ENCODE measurements at regions not wholly inside any gene's neighbourhood (a gene's known extent, or its start where the extent isn't known, plus 50 kb on each side); places are given as distances from the start of the nearest gene placed in this dataset.

- H3K4ac ChIP-seq (ENCODE audit: low read depth, low read length): no peak overlapping the region
- no peak overlapping the region for H4K91ac ChIP-seq (ENCODE audit: low read depth, low read length)
- no peaks in the 10 kb centered on the region for H3K9me3 ChIP-seq (ENCODE audit: insufficient read depth, low read depth, low read length)
- H3K27me3 ChIP-seq (ENCODE audit: insufficient read depth, low read length): no peaks in the 10 kb centered on the region
- H3K4me3 ChIP-seq (ENCODE audit: low read depth, low read length): no peak overlapping the region
- H2BK5ac ChIP-seq (ENCODE audit: low read depth, low read length, poor library complexity): no peak overlapping the region
- H4K12ac ChIP-seq (ENCODE audit: low read depth, low read length): no peak overlapping the region
- no peaks in the 10 kb centered on the region for H3K36me3 ChIP-seq (ENCODE audit: control insufficient read depth in 1 of 2, insufficient read depth in 2 of 2, low read length in 2 of 2)
- no peaks in the 10 kb centered on the region for H3K79me2 ChIP-seq (ENCODE audit: control insufficient read depth, insufficient read depth, low read length, poor library complexity)
- no peak overlapping the region for H2BK12ac ChIP-seq (ENCODE audit: low read length)
- WGBS (ENCODE audit: extremely low coverage, insufficient coverage, insufficient read length): no CpG with 5 or more reads among the region's 4 CpGs
- H3K18ac ChIP-seq (ENCODE audit: low read length): no peak overlapping the region
- H2AK5ac ChIP-seq (ENCODE audit: low read length): no peak overlapping the region
- no peak for DNase-seq
- no peak overlapping the region for H2BK120ac ChIP-seq (ENCODE audit: insufficient read depth, low read length, poor library complexity)
- H3K23ac ChIP-seq (ENCODE audit: low read length): no peak overlapping the region
- H4K8ac ChIP-seq (ENCODE audit: low read depth, low read length): no peak overlapping the region
- no peaks in the 10 kb centered on the region for H3K79me1 ChIP-seq (ENCODE audit: low read length)
- H3K14ac ChIP-seq (ENCODE audit: low read length): no peak overlapping the region
- H3K4me1 ChIP-seq (ENCODE audit: control insufficient read depth in 1 of 2, insufficient read depth in 2 of 2, low read length in 2 of 2): no peaks in the 10 kb centered on the region
- H3K4me2 ChIP-seq (ENCODE audit: low read length): no peak overlapping the region
- H2AFZ ChIP-seq (ENCODE audit: insufficient read depth, low read length, poor library complexity): no peak overlapping the region
- no peak overlapping the region for H3K9ac ChIP-seq (ENCODE audit: low read length)
- no peak overlapping the region for H3K27ac ChIP-seq (ENCODE audit: low read depth, low read length)
These were observed 195.3 kb upstream of the USP25 start for GRCh38 chr21:15534450-15534886.

- WGBS (ENCODE audit: extremely low coverage, insufficient coverage, insufficient read length): no CpG with 5 or more reads among the region's 2 CpGs
- no peaks in the 10 kb centered on the region for H3K79me2 ChIP-seq (ENCODE audit: control insufficient read depth, insufficient read depth, low read length, poor library complexity)
- H2BK5ac ChIP-seq (ENCODE audit: low read depth, low read length, poor library complexity): no peak overlapping the region
- no peaks in the 10 kb centered on the region for H3K27me3 ChIP-seq (ENCODE audit: insufficient read depth, low read length)
- no peak overlapping the region for H3K14ac ChIP-seq (ENCODE audit: low read length)
- H3K18ac ChIP-seq (ENCODE audit: low read length): no peak overlapping the region
- no peak overlapping the region for H3K4me3 ChIP-seq (ENCODE audit: low read depth, low read length)
- no peak overlapping the region for H4K8ac ChIP-seq (ENCODE audit: low read depth, low read length)
- H3K23ac ChIP-seq (ENCODE audit: low read length): no peak overlapping the region
- H2AFZ ChIP-seq (ENCODE audit: insufficient read depth, low read length, poor library complexity): no peak overlapping the region
- H3K9me3 ChIP-seq (ENCODE audit: insufficient read depth, low read depth, low read length): no peaks in the 10 kb centered on the region
- H3K4ac ChIP-seq (ENCODE audit: low read depth, low read length): no peak overlapping the region
- H3K27ac ChIP-seq (ENCODE audit: low read depth, low read length): no peak overlapping the region
- no peaks in the 10 kb centered on the region for H3K79me1 ChIP-seq (ENCODE audit: low read length)
- H4K12ac ChIP-seq (ENCODE audit: low read depth, low read length): no peak overlapping the region
- no peak overlapping the region for H3K4me2 ChIP-seq (ENCODE audit: low read length)
- no peak for DNase-seq
- H4K91ac ChIP-seq (ENCODE audit: low read depth, low read length): no peak overlapping the region
- H3K4me1 ChIP-seq (ENCODE audit: control insufficient read depth in 1 of 2, insufficient read depth in 2 of 2, low read length in 2 of 2): no peaks in the 10 kb centered on the region
- H3K9ac ChIP-seq (ENCODE audit: low read length): no peak overlapping the region
- H2BK12ac ChIP-seq (ENCODE audit: low read length): no peak overlapping the region
- H2BK120ac ChIP-seq (ENCODE audit: insufficient read depth, low read length, poor library complexity): no peak overlapping the region
- no peak overlapping the region for H2AK5ac ChIP-seq (ENCODE audit: low read length)
- no peaks in the 10 kb centered on the region for H3K36me3 ChIP-seq (ENCODE audit: control insufficient read depth in 1 of 2, insufficient read depth in 2 of 2, low read length in 2 of 2)
These were observed 190.4 kb upstream of the USP25 start for GRCh38 chr21:15539376-15539775.

GRCh38 chr21:15543473-15543872 lies 186.3 kb upstream of the USP25 start:
- no peaks in the 10 kb centered on the region for H3K4me1 ChIP-seq (ENCODE audit: control insufficient read depth in 1 of 2, insufficient read depth in 2 of 2, low read length in 2 of 2)
- no peaks in the 10 kb centered on the region for H3K27me3 ChIP-seq (ENCODE audit: insufficient read depth, low read length)
- no peak overlapping the region for H2BK5ac ChIP-seq (ENCODE audit: low read depth, low read length, poor library complexity)
- H3K23ac ChIP-seq (ENCODE audit: low read length): no peak overlapping the region
- no peak overlapping the region for H2AK5ac ChIP-seq (ENCODE audit: low read length)
- no peaks in the 10 kb centered on the region for H3K36me3 ChIP-seq (ENCODE audit: control insufficient read depth in 1 of 2, insufficient read depth in 2 of 2, low read length in 2 of 2)
- H3K18ac ChIP-seq (ENCODE audit: low read length): no peak overlapping the region
- H2AFZ ChIP-seq (ENCODE audit: insufficient read depth, low read length, poor library complexity): no peak overlapping the region
- no peak overlapping the region for H3K4ac ChIP-seq (ENCODE audit: low read depth, low read length)
- H4K91ac ChIP-seq (ENCODE audit: low read depth, low read length): no peak overlapping the region
- no peaks in the 10 kb centered on the region for H3K79me1 ChIP-seq (ENCODE audit: low read length)
- no peak overlapping the region for H3K4me3 ChIP-seq (ENCODE audit: low read depth, low read length)
- H3K27ac ChIP-seq (ENCODE audit: low read depth, low read length): no peak overlapping the region
- H2BK12ac ChIP-seq (ENCODE audit: low read length): no peak overlapping the region
- no peak overlapping the region for H3K4me2 ChIP-seq (ENCODE audit: low read length)
- no peak overlapping the region for H2BK120ac ChIP-seq (ENCODE audit: insufficient read depth, low read length, poor library complexity)
- H3K9me3 ChIP-seq (ENCODE audit: insufficient read depth, low read depth, low read length): no peaks in the 10 kb centered on the region
- no peaks in the 10 kb centered on the region for H3K79me2 ChIP-seq (ENCODE audit: control insufficient read depth, insufficient read depth, low read length, poor library complexity)
- no peak for DNase-seq
- no peak overlapping the region for H4K12ac ChIP-seq (ENCODE audit: low read depth, low read length)
- no peak overlapping the region for H3K9ac ChIP-seq (ENCODE audit: low read length)
- no peak overlapping the region for H3K14ac ChIP-seq (ENCODE audit: low read length)
- H4K8ac ChIP-seq (ENCODE audit: low read depth, low read length): no peak overlapping the region
- WGBS (ENCODE audit: extremely low coverage, insufficient coverage, insufficient read length): no CpG with 5 or more reads among the region's 6 CpGs

GRCh38 chr21:15549671-15550070 lies 180.1 kb upstream of the USP25 start:
- Histone ChIP-seq H3K18ac (ENCODE audit: low read length) (no peak overlapping the region), H3K9ac (ENCODE audit: low read length) (no peak overlapping the region), H2AFZ (ENCODE audit: insufficient read depth, low read length, poor library complexity) (no peak overlapping the region), H4K12ac (ENCODE audit: low read depth, low read length) (no peak overlapping the region), H3K36me3 (ENCODE audit: control insufficient read depth in 1 of 2, insufficient read depth in 2 of 2, low read length in 2 of 2) (no peaks in the 10 kb centered on the region), H3K23ac (ENCODE audit: low read length) (no peak overlapping the region), H3K14ac (ENCODE audit: low read length) (no peak overlapping the region), H3K9me3 (ENCODE audit: insufficient read depth, low read depth, low read length) (no peaks in the 10 kb centered on the region), H3K79me1 (ENCODE audit: low read length) (no peaks in the 10 kb centered on the region), H2BK5ac (ENCODE audit: low read depth, low read length, poor library complexity) (no peak overlapping the region), H4K91ac (ENCODE audit: low read depth, low read length) (no peak overlapping the region), H3K27ac (ENCODE audit: low read depth, low read length) (no peak overlapping the region), H3K4me1 (ENCODE audit: control insufficient read depth in 1 of 2, insufficient read depth in 2 of 2, low read length in 2 of 2) (no peaks in the 10 kb centered on the region), H3K4me2 (ENCODE audit: low read length) (no peak overlapping the region), H2AK5ac (ENCODE audit: low read length) (no peak overlapping the region), H3K4ac (ENCODE audit: low read depth, low read length) (no peak overlapping the region), H3K79me2 (ENCODE audit: control insufficient read depth, insufficient read depth, low read length, poor library complexity) (no peaks in the 10 kb centered on the region), H4K8ac (ENCODE audit: low read depth, low read length) (no peak overlapping the region), H3K4me3 (ENCODE audit: low read depth, low read length) (no peak overlapping the region), H3K27me3 (ENCODE audit: insufficient read depth, low read length) (no peaks in the 10 kb centered on the region), H2BK120ac (ENCODE audit: insufficient read depth, low read length, poor library complexity) (no peak overlapping the region), H2BK12ac (ENCODE audit: low read length) (no peak overlapping the region)
- peak; percentile 43 to 75 for DNase-seq
- WGBS (ENCODE audit: extremely low coverage, insufficient coverage, insufficient read length): no CpG with 5 or more reads among the region's 3 CpGs

Data from trophoblast cell (in vitro differentiated cells and primary cell).